GM04503 (cell line): ENCODE measurements at regions not wholly inside any gene's neighbourhood (a gene's known extent, or its start where the extent isn't known, plus 50 kb on each side); places are given as distances from the start of the nearest gene placed in this dataset.
"Not testable (repeated sequence)": the region's sequence is repeated elsewhere in the genome, so short reads cannot be mapped to it uniquely, and the experiment has no call there.

Source experiments
- DNase-seq: peaks from one replicate; pipeline ENCODE4 v3.0.0-alpha.2; 2012; ENCODE audit warnings: low read depth

DNA sequence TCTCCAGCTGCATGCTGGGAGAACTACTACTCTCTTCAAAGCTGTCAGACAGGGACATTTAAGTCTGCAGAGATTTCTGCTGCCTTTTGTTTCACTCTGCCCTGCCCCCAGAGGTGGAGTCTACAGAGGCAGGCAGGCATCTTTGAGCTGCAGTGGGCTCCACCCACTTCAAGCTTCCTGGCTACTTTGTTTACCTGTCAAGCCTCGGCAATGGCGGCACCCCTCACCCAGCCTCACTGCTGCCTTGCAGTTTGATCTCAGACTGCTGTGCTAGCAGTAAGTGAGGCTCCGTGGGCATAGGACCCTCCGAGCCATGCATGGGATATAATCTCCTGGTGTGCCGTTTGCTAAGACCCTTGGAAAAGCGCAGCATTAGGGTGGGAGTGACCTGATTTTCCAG lies 61.7 kb downstream of the DMRTA1 start:
- not testable (repeated sequence) for DNase-seq

DNA sequence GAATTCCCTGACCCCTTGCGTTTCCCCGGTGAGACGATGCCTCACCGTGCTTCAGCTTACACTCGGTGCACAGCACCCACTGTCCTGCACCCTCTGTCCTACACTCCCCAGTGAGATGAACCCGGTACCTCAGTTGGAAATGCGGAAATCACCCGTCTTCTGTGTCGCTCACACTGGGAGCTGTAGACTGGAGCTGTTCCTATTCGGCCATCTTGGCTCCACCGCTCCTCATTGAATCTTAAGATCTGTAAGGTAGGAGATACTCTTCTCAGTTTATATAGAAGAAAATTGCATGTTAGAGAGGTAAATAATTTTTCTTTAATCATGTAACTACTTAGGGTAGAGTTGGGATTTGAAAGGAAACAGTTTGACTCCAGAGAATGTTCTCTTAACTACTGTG lies 62.2 kb downstream of the DMRTA1 start:
- DNase-seq = no peak

DNA sequence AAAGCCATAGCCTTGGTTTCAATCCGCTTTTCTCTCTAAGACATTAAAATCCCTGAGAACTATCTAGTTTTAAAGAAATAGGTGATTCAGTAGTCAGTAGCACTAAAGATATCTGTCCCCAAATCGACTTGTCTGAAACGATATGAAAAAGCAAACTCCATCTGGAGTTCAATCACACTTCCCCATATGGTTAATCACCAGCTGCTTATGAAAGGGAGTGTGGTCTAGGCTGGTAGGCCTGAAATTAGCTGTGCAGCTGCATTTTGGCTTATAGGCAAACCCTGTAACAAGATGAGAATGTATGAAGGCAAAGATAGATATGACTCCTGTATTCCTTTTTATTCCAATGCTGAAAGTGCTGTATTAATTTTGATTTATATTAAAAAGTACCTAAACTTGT lies 65.9 kb downstream of the DMRTA1 start:
- no peak for DNase-seq

- no peak for DNase-seq
These were observed 68.2 kb downstream of the DMRTA1 start for GRCh38 chr9:22514871-22515270.

DNA sequence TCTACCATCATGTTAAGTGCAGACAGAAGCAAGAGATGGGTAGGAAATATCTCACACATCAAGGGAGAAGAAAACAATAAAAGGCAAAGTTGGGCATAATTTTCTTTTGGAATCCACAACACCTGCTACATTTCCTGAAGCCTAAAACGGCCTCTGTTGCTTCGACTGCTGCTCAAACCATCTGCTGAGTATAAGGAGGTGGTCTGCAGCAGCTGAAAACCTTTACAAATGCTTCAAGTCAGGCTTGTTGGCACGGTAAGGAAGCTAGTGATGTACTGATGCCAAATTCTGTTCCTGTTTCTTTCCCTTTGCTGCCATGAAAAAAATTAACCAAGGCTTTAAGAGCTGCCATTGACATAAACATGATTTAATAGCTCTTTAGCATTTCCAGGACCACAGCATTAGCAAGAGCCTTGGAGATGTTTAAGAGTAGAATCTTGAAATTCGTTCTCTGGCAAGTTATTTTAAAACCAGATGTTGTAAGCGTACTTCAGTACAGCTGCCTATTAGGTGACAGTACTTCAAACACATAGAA lies 75.6 kb downstream of the DMRTA1 start:
- DNase-seq = no peak

DNA sequence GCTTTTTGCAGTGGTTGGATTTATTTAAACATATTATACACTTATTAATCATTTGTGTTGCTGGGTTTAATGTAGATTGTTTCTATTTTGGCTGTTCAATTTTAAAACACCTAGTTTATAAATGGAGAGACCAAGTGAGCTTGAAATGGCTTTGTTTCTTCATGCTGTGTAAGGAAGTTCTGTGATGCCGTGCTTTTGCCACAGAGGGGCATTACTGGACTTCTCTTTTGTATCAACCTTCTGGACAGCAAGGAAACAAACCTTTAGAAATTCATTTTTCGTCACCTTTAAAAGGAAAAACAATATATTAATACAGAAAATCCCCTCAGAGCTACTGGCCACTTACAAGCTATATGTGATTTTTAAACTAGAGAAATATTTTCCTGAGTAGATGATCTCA lies 81.9 kb downstream of the DMRTA1 start:
- no peak for DNase-seq

DNA sequence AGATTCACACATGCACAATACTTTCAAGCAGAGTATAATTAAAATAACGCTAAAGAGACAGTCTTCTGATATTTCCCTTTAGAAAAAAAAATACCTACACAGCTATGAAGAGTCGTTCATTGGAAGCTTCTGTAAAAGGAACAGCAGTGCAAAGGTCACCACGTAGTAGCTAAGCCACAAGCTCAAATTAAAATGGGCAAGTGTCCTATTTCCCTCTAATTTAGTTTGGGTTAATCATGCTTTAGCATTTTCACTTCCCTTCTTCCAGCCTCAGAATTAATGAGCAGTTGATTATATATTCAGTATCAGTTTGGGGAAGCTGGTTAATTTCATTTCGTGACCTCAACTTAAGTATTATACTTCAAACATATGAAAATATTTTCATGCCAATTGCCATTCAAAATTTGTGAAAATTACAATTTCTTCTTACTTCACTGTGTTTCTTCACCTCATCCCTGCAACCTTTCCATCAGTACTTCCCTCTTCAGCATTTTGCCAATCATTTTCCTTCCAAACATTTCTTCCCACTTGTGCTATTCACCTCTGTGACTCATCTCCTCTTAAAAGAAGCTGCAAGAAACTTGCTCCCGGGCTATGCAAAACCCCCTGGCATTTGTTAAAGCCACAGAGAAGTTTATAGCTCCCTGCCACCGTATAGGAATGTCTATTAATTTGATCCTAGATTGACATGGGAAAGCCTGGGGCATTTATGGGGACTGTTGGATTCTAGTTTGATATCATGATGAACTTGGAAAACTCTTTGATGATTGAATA lies 83.0 kb downstream of the DMRTA1 start:
- no peak for DNase-seq

DNA sequence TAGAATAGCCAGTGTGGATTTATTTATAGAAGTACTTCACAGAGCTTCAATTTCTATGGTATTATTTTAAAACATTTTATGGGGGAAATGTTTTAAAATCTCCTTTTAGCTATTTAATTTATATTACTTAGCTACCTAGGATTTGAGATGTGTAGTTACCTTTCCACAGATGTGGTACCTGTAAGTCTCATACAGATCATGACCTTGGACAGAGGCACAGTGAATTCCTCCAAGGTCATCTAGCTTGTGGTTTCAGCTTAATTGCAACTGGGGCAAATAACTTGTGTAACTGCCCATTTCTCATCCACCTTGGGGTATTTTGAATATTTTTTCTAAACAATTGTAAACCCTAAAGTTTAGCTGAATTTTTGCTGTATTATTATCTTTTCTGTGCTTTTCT lies 89.2 kb downstream of the DMRTA1 start:
- no peak for DNase-seq

- DNase-seq = no peak
These were observed 91.1 kb downstream of the DMRTA1 start for GRCh38 chr9:22537721-22538120.

DNA sequence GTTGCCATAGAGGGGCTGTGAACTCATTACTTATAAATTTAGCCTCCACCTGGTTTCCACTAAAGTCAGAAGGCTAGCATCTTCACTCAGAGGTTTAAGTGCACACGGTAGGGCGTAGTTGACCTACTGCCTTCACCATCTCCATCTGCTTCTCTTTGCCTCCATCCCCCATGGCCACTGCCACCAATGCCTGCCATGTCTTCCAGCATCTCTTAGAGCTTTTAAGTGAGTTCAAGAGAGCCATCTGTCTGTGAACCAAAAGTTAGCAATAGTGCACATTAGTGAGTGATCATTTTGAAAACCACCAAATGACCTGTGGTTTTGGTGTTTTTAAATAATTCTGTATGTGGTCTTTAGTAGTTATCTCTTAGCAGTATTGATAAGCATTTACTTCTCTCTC lies 102.0 kb downstream of the DMRTA1 start:
- no peak for DNase-seq

DNA sequence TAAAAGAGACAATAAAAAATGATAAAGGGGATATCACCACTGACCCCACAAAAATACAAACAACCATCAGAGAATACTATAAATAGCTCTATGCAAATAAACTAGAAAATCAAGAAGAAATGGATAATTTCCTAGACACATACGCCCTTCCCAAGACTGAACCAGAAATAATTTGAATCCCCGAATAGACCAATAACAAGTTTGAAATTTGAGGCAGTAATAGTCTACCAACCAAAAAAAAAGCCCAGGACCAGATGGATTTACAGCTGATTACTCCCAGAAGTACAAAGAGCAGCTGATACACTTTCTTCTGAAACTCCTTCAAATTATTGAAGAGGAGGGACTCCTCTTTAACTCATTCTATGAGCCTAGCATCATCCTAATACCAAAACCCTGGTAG lies 128.1 kb downstream of the DMRTA1 start:
- DNase-seq = no peak

DNA sequence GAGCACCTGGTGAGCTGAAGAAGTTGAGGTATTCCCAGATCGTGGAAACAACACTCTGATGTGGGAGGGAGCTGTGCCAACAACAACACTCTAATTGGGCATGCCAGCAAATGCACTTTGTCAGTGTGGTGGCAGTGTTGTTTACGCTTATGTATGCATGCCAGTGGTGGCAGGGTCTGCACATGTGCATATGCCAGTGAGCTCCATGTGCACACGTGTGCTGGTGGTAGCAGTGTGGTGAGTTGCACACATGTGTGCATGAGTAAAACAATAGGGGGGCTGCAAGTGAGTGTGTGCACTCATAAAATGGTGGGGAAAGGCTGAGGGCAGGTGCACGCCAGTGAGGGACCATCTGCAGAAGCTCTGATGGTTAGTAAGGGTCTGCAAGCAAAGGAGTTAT lies 134.2 kb downstream of the DMRTA1 start:
- no peak for DNase-seq

- DNase-seq = no peak
These were observed 135.6 kb downstream of the DMRTA1 start for GRCh38 chr9:22582221-22582620.

DNA sequence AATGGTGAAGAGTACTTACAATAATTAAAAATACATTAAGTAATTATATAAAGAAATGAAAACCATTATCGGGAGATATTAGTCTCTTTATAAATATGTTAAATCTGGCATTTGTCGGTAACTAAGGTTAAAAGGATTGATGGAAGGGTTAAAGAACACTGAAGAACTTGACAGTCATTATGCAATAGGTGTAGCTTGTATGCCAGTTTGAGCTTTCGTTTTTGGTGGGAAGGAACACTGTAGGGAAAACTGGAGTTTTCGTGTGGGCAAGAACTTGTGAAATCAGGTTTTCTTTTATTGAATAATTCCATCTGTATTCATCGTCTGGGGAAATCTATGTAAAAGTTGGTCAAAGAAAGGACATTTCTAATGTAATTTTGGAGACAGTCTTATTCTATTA lies 142.3 kb downstream of the DMRTA1 start:
- no peak for DNase-seq

- DNase-seq = no peak
These were observed 143.9 kb downstream of the DMRTA1 start for GRCh38 chr9:22590336-22591033.

- no peak for DNase-seq
These were observed 149.2 kb downstream of the DMRTA1 start for GRCh38 chr9:22595805-22596204.

GRCh38 chr9:22617156-22617555 lies 170.5 kb downstream of the DMRTA1 start:
- DNase-seq = no peak

DNA sequence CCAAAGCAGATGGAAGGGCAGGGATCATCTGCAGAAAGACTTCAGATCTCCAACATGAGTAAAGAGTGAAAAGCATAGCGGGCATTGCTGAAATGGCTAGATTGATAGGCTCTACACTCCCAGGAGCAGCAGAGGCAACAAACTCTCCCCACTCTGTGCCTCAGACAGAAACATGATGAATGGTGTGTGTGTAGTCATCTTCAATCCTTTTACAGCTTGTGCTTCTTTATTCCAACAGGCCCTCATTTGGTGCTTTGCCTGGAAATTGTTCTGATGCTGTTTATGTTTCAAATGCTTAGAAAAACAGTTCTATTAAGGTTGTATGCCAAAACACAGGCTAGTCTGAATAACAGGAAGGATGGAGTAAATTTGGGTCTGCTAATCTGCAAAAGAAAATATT lies 176.2 kb downstream of the DMRTA1 start:
- DNase-seq = no peak

GRCh38 chr9:22623236-22623635 lies 176.6 kb downstream of the DMRTA1 start:
- DNase-seq = no peak

DNA sequence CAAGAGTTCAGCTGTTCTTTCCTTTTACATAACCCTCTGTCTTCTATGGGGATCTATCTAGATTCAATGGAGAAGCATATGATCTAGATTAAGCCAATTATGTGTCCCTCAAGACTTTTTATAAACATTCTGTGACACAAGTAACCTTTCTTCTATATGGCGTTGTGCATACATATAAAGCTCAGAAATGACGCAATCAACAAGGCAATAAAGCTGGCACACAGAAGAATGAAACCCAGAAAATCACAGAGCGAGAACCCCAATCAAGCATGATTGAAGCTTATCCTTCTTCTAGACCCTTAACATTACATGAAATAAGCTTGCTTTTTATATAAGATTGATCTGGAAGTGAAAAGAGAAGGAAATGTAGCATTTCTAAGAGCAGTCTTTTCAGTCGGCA lies 178.9 kb downstream of the DMRTA1 start:
- DNase-seq = no peak

- DNase-seq = no peak
These were observed 196.9 kb downstream of the DMRTA1 start for GRCh38 chr9:22643541-22643940.

- DNase-seq = no peak
These were observed 199.3 kb downstream of the DMRTA1 start for GRCh38 chr9:22645893-22646292.

DNA sequence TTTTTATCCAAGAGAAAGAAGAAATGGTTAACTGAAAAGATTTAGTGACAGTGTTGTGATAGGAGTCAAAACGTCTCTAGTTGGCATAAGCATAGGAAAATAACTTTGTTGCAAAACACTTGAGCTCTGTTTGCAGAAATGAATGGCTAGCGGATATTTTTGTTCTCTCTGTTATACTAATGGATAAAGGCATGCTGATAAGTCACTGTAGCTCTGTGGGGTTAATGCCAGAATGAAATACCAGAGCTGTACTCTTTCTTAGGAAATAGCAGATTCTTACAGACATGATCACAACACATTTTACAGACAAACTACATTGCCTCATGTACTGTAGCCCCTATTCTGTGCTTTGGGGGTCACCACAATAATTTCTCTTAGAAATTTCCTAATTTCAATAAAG lies 202.8 kb downstream of the DMRTA1 start:
- no peak for DNase-seq

DNA sequence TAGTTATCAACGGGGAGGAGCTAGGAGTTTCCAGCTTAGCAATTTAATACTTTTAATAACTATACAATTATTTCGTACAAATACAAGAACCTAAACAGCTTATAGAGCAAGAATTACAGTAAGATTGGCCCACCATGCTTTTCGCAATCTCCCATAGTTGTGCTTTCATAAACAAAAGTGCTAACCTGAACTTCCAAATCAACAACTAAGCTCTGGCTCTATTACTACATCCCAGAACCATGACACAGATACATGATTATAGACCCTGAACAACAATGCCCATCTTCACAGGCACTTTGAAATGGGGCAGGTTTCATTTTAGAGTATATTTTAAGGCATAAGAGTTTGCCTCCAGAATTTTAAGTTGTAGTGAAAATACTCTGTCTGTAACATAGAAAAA lies 203.5 kb downstream of the DMRTA1 start:
- no peak for DNase-seq
